ENCODE measurements at regions not wholly inside any gene's neighbourhood (a gene's known extent, or its start where the extent isn't known, plus 50 kb on each side); places are given as distances from the start of the nearest gene placed in this dataset.

GRCh38 chr9:96073531-96074480 is 198.3 kb downstream of the ERCC6L2 start:
- no peak overlapping the region for H3K9ac ChIP-seq (ENCODE audit: low read length)
- H3K4me3 ChIP-seq (ENCODE audit: low read length), result no peak overlapping the region
- no peak overlapping the region for H3K4me2 ChIP-seq (ENCODE audit: low read length)
- no peaks in the 10 kb centered on the region for H4K20me1 ChIP-seq (ENCODE audit: insufficient read depth)
- no peaks in the 10 kb centered on the region for H3K9me3 ChIP-seq (ENCODE audit: low read length)
- H2AFZ ChIP-seq (ENCODE audit: low read depth, low read length), result no peak overlapping the region
- TF ChIP-seq SMC3 (conservative IDR thresholded peaks at IDR 0.05; ENCODE audit: poor library complexity) (no peak), EP300 (conservative IDR thresholded peaks at IDR 0.05; ENCODE audit: poor library complexity, severe bottlenecking) (no peak), RAD21 (conservative IDR thresholded peaks at IDR 0.05) (no peak), MXI1 (conservative IDR thresholded peaks at IDR 0.05; ENCODE audit: poor library complexity, severe bottlenecking) (no peak), REST (IDR thresholded peaks at IDR 0.05; ENCODE audit: borderline replicate concordance) (no peak), TAF1 (IDR thresholded peaks at IDR 0.05; ENCODE audit: low read depth) (no peak), EZH2 (IDR thresholded peaks at IDR 0.05; ENCODE audit: borderline replicate concordance, insufficient read depth, low read length, poor library complexity, severe bottlenecking) (no peak), POLR2AphosphoS5 (IDR thresholded peaks at IDR 0.05) (no peak), CTCF (IDR thresholded peaks at IDR 0.05; ENCODE audit: poor library complexity, severe bottlenecking) (no peak)
- H3F3A ChIP-seq (ENCODE audit: insufficient read depth, low read length, poor library complexity, severe bottlenecking), result no peaks in the 10 kb centered on the region
- H3K27me3 ChIP-seq (ENCODE audit: insufficient read depth, low read depth, low read length), result no peaks in the 10 kb centered on the region
- no peaks in the 10 kb centered on the region for H3K79me2 ChIP-seq (replicated peaks; ENCODE audit: insufficient read depth, low read length)
- H3K27ac ChIP-seq (ENCODE audit: low read length), result no peak overlapping the region
- no peaks in the 10 kb centered on the region for H3K9me2 ChIP-seq (ENCODE audit: insufficient read depth, low read length)
- no peaks in the 10 kb centered on the region for H3K36me3 ChIP-seq (ENCODE audit: insufficient read depth, low read length)

GRCh38 chr9:96072930-96073329 is 197.4 kb downstream of the ERCC6L2 start:
- H3K27ac ChIP-seq (ENCODE audit: low read length), result no peak overlapping the region
- no peaks in the 10 kb centered on the region for H3K9me2 ChIP-seq (ENCODE audit: insufficient read depth, low read length)
- no peaks in the 10 kb centered on the region for H3K27me3 ChIP-seq (ENCODE audit: insufficient read depth, low read depth, low read length)
- H3K4me2 ChIP-seq (ENCODE audit: low read length), result no peak overlapping the region
- no peaks in the 10 kb centered on the region for H3K79me2 ChIP-seq (replicated peaks; ENCODE audit: insufficient read depth, low read length)
- TF ChIP-seq POLR2AphosphoS5 (IDR thresholded peaks at IDR 0.05), result no peak
- TF ChIP-seq REST (IDR thresholded peaks at IDR 0.05; ENCODE audit: borderline replicate concordance), result no peak
- TF ChIP-seq EZH2 (IDR thresholded peaks at IDR 0.05; ENCODE audit: borderline replicate concordance, insufficient read depth, low read length, poor library complexity, severe bottlenecking), result no peak
- TF ChIP-seq MXI1 (conservative IDR thresholded peaks at IDR 0.05; ENCODE audit: poor library complexity, severe bottlenecking), result no peak
- TF ChIP-seq EP300 (conservative IDR thresholded peaks at IDR 0.05; ENCODE audit: poor library complexity, severe bottlenecking), result no peak
- H3F3A ChIP-seq (ENCODE audit: insufficient read depth, low read length, poor library complexity, severe bottlenecking), result no peaks in the 10 kb centered on the region
- H4K20me1 ChIP-seq (ENCODE audit: insufficient read depth), result no peaks in the 10 kb centered on the region
- no peak overlapping the region for H2AFZ ChIP-seq (ENCODE audit: low read depth, low read length)
- no peaks in the 10 kb centered on the region for H3K36me3 ChIP-seq (ENCODE audit: insufficient read depth, low read length)
- no peak overlapping the region for H3K4me3 ChIP-seq (ENCODE audit: low read length)
- no peaks in the 10 kb centered on the region for H3K9me3 ChIP-seq (ENCODE audit: low read length)
- H3K9ac ChIP-seq (ENCODE audit: low read length), result no peak overlapping the region

Measured in neural cell (in vitro differentiated cells).